Endothelial cell of umbilical vein (primary cell): ENCODE measurements at regions not wholly inside any gene's neighbourhood (a gene's known extent, or its start where the extent isn't known, plus 50 kb on each side); places are given as distances from the start of the nearest gene placed in this dataset.

Experiments
- BruUV-seq: library from RNA; stranded (reverse); fragments of 400-500 nt; replicated peaks from 2 replicates; lab custom pipeline; 2021; lab: Mats Ljungman, UMichigan
- CTCF ChIA-PET: fragments of 300-600, 350-600 bp; sonication (Branson Sonifier 250); formaldehyde crosslinking; loops from one replicate; lab custom pipeline; 2021; ENCODE audit warnings: antibody characterized with exemption, inconsistent platforms; lab: Charles Lee
- POLR2A ChIA-PET: fragments of 300-600, 350-600 bp; sonication (Branson Sonifier 250); formaldehyde crosslinking; loops from one replicate; lab custom pipeline; 2021; ENCODE audit warnings: antibody characterized with exemption, inconsistent platforms; lab: Charles Lee
- DNase-seq: peaks from one replicate; pipeline ENCODE4 v3.0.0-alpha.2; 2011; ENCODE audit warnings: low read depth, low spot score
- FAIRE-seq: peaks from 2 replicates; lab custom pipeline; 2011; peaks lifted over from hg19 to GRCh38; lab: Jason Lieb, UNC
- H2AFZ ChIP-seq: 2 replicates; pipeline ENCODE4 v1.6.0; 2012; ENCODE audit warnings: low read depth, low read length, control low read depth, inconsistent platforms
- H3K27ac ChIP-seq: 2 replicates; pipeline ENCODE4 v1.5.1; 2011; ENCODE audit warnings: low read depth, mild to moderate bottlenecking, control low read depth, low read length, moderate library complexity; ENCODE audit not compliant: insufficient read depth
- H3K27me3 ChIP-seq, 2 experiments: 2 replicates each; pipeline versions ENCODE4 v1.6.0 to v1.6.1; 2011; ENCODE audit warnings: low read length in 2 of 2, mixed read lengths in 1 of 2; ENCODE audit not compliant: control insufficient read depth in 2 of 2, insufficient read depth in 2 of 2
- H3K36me3 ChIP-seq, 2 experiments: 2 replicates in 1 of 2; 3 replicates in 1 of 2; pipeline ENCODE4 v1.5.1; 2011; ENCODE audit warnings: low read length in 2 of 2, mild to moderate bottlenecking in 1 of 2, moderate library complexity in 1 of 2; ENCODE audit not compliant: control insufficient read depth in 2 of 2, insufficient read depth in 2 of 2; ENCODE audit errors: extremely low read depth in 1 of 2
- H3K4me1 ChIP-seq: 3 replicates; pipeline ENCODE4 v1.5.1; 2011; ENCODE audit warnings: mild to moderate bottlenecking, low read length; ENCODE audit not compliant: control insufficient read depth, insufficient read depth; ENCODE audit errors: extremely low read depth
- H3K4me2 ChIP-seq: 2 replicates; pipeline ENCODE4 v1.6.1; 2011; ENCODE audit warnings: low read length, control low read depth, mixed read lengths; ENCODE audit not compliant: insufficient read depth
- H3K4me3 ChIP-seq, 3 experiments: fragments of 200-600 bp in 1 of 3; sonication (generic), shearing (Covaris generic) in 1 of 3; replicated peaks in 1 of 3; 2 replicates each; pipeline ENCODE4 v1.5.1; 2011 to 2016; ENCODE audit warnings: control low read depth in 3 of 3, low read length in 3 of 3, mild to moderate bottlenecking in 2 of 3, inconsistent platforms in 1 of 3, low read depth in 1 of 3, moderate library complexity in 1 of 3; ENCODE audit not compliant: insufficient read depth in 1 of 3
- H3K79me2 ChIP-seq: 2 replicates; pipeline ENCODE4 v1.6.0; 2012; ENCODE audit warnings: low read length, inconsistent platforms; ENCODE audit not compliant: control insufficient read depth, insufficient read depth
- H3K9ac ChIP-seq: replicated peaks from 2 replicates; pipeline ENCODE3; 2011; ENCODE audit warnings: low read length, control low read depth; ENCODE audit not compliant: insufficient read depth; ENCODE audit errors: extremely low read depth
- H3K9me1 ChIP-seq: replicated peaks from 3 replicates; pipeline ENCODE4 v1.6.0; 2011; ENCODE audit warnings: mild to moderate bottlenecking, low read length; ENCODE audit not compliant: control insufficient read depth, insufficient read depth; ENCODE audit errors: extremely low read depth
- H3K9me3 ChIP-seq: replicated peaks from 2 replicates; pipeline ENCODE4 v1.5.1; 2012; ENCODE audit warnings: low read length, inconsistent platforms; ENCODE audit not compliant: control insufficient read depth, insufficient read depth
- H4K20me1 ChIP-seq: replicated peaks from 2 replicates; pipeline ENCODE3; 2011; ENCODE audit warnings: mild to moderate bottlenecking, low read length; ENCODE audit not compliant: control insufficient read depth, insufficient read depth; ENCODE audit errors: extremely low read depth
- EZH2 ChIP-seq: IDR thresholded peaks from 2 replicates; pipeline ENCODE4 v1.6.1; 2012; ENCODE audit warnings: borderline replicate concordance, low read depth, mild to moderate bottlenecking, moderate library complexity, low read length, inconsistent platforms; ENCODE audit not compliant: severe bottlenecking
- FOS ChIP-seq: IDR thresholded peaks from 2 replicates; pipeline ENCODE4 v1.6.1; 2011; ENCODE audit warnings: mild to moderate bottlenecking, low read length, moderate library complexity, borderline replicate concordance; ENCODE audit not compliant: insufficient read depth
- GATA2 ChIP-seq: IDR thresholded peaks from 2 replicates; pipeline ENCODE4 v1.7.0; 2011; ENCODE audit warnings: low read depth, mild to moderate bottlenecking, moderate library complexity, mixed read lengths, low read length; ENCODE audit not compliant: insufficient read length, insufficient read depth
- JUN ChIP-seq: IDR thresholded peaks from 2 replicates; pipeline ENCODE4 v1.6.1; 2011; ENCODE audit warnings: borderline replicate concordance, low read depth; ENCODE audit not compliant: insufficient read length, insufficient read depth
- MYC ChIP-seq: IDR thresholded peaks from one replicate; pipeline ENCODE4 v1.6.1; 2011; ENCODE audit warnings: mild to moderate bottlenecking, low read depth, low read length
- POLR2A ChIP-seq: IDR thresholded peaks from 2 replicates; pipeline ENCODE4 v1.6.1; 2012; ENCODE audit warnings: low read depth, mild to moderate bottlenecking, control low read depth, low read length
- POLR2AphosphoS5 ChIP-seq: IDR thresholded peaks from 2 replicates; pipeline ENCODE4 v1.6.1; 2012; ENCODE audit warnings: low read depth, mild to moderate bottlenecking, control low read depth, low read length, moderate library complexity; ENCODE audit not compliant: insufficient read depth
- dilution Hi-C: fragments of 300-500 bp; cut with MboI; formaldehyde crosslinking; loops from one replicate; pipeline ENCODE4 v1.15.0; 2019; ENCODE audit warnings: low sequenced_read_pairs; ENCODE audit not compliant: extremely low pct_ligation_motif_present
- intact Hi-C: fragments of 100-400 bp; cut with micrococcal nuclease; formaldehyde crosslinking; loops from one replicate; pipeline ENCODE4 v1.10.0; 2022
- TF ChIP-seq, protein P1 (sequence below): IDR thresholded peaks from 2 replicates; pipeline ENCODE4 v1.6.1; 2011; ENCODE audit not compliant: insufficient read depth, insufficient read length
- TF ChIP-seq, protein P2 (sequence below), 2 donors: IDR thresholded peaks; 1 replicate in 1 of 2; 2 replicates in 1 of 2; pipeline ENCODE4 v1.5.1; 2011; ENCODE audit warnings: low read length in 2 of 2, mild to moderate bottlenecking in 2 of 2, moderate library complexity in 2 of 2, control low read depth in 1 of 2, inconsistent platforms in 1 of 2, low read depth in 1 of 2; ENCODE audit not compliant: insufficient read depth in 1 of 2; ENCODE audit errors: extremely low read depth in 1 of 2

DNA sequence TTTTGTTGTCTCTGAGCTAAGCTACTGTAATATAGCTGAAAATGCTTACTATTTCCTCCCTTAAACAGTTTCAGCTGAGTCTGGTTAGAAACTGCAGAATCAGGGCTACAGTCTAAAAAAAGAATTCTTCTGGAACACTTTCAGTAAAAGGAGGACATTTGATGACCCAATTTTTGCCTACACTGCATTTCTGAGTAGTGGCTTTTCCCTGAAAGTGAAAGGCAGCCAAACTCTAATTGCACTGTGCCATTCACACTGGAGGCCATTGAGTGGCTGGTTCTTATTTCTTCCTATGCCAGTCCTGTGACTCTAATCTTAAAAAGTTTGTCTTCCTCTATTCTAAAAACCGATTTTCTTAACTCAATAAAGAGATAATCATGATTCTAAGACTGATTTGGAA lies 526.0 kb downstream of the CFAP47 start:
- FAIRE-seq (no peak), DNase-seq (no peak)
- Histone ChIP-seq H3K4me1 (no peaks in the 10 kb centered on the region), H4K20me1 (no peaks in the 10 kb centered on the region), H3K9ac (no peak overlapping the region), H3K79me2 (no peaks in the 10 kb centered on the region), H3K27ac (no peak overlapping the region), H2AFZ (no peak overlapping the region), H3K27me3 (no peaks in the 10 kb centered on the region), H3K9me3 (no peaks in the 10 kb centered on the region), H3K9me1 (no peaks in the 10 kb centered on the region), H3K36me3 (no peaks in the 10 kb centered on the region), H3K4me2 (no peak overlapping the region), H3K4me3 (no peak overlapping the region)
- dilution Hi-C loops: no loop called here
- BruUV-seq: no TSS peak
- intact Hi-C loops: no loop called here
- no peak for TF ChIP-seq POLR2A
- TF ChIP-seq MYC: no peak
- no peak for TF ChIP-seq GATA2
- no peak for TF ChIP-seq JUN
- TF ChIP-seq, protein P1, sequence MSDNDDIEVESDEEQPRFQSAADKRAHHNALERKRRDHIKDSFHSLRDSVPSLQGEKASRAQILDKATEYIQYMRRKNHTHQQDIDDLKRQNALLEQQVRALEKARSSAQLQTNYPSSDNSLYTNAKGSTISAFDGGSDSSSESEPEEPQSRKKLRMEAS: no peak
- TF ChIP-seq EZH2: no peak
- TF ChIP-seq, protein P2, sequence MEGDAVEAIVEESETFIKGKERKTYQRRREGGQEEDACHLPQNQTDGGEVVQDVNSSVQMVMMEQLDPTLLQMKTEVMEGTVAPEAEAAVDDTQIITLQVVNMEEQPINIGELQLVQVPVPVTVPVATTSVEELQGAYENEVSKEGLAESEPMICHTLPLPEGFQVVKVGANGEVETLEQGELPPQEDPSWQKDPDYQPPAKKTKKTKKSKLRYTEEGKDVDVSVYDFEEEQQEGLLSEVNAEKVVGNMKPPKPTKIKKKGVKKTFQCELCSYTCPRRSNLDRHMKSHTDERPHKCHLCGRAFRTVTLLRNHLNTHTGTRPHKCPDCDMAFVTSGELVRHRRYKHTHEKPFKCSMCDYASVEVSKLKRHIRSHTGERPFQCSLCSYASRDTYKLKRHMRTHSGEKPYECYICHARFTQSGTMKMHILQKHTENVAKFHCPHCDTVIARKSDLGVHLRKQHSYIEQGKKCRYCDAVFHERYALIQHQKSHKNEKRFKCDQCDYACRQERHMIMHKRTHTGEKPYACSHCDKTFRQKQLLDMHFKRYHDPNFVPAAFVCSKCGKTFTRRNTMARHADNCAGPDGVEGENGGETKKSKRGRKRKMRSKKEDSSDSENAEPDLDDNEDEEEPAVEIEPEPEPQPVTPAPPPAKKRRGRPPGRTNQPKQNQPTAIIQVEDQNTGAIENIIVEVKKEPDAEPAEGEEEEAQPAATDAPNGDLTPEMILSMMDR (IDR thresholded peaks at IDR 0.05; ENCODE audit: extremely low read depth in 1 of 2, insufficient read depth in 1 of 2, low read depth in 1 of 2, low read length in 2 of 2): no peak
- TF ChIP-seq POLR2AphosphoS5: no peak
- no peak for TF ChIP-seq FOS
- CTCF ChIA-PET: no interaction called here
- POLR2A ChIA-PET: no interaction called here
